MCF 10A (cell line): ENCODE measurements at regions not wholly inside any gene's neighbourhood (a gene's known extent, or its start where the extent isn't known, plus 50 kb on each side); places are given as distances from the start of the nearest gene placed in this dataset.

ENCODE experiments used
- BruUV-seq: library from RNA; stranded (reverse); fragments of 400-500 nt; replicated peaks from 2 replicates; lab custom pipeline; 2021; lab: Mats Ljungman, UMichigan
- CTCF ChIA-PET: fragments of 300-600 bp; sonication (Branson Sonifier 250); formaldehyde crosslinking; extraction: SDS; loops from one replicate; lab custom pipeline; 2021; ENCODE audit warnings: antibody characterized with exemption, inconsistent platforms; lab: Yijun Ruan, JAX
- POLR2A ChIA-PET: fragments of 300-600, 350-650 bp; sonication (Branson Sonifier 250); formaldehyde crosslinking; extraction: SDS; loops from one replicate; lab custom pipeline; 2020; ENCODE audit warnings: antibody characterized with exemption, inconsistent platforms; lab: Yijun Ruan, JAX
- DNase-seq: peaks from one replicate; pipeline ENCODE4 v3.0.0-alpha.2; 2018; ENCODE audit not compliant: unreplicated experiment
- H3K27ac Mint-ChIP-seq: one replicate; pipeline ENCODE4 v1.8.0; 2022; ENCODE audit warnings: mild to moderate bottlenecking, low read depth, mixed read lengths; ENCODE audit not compliant: unreplicated experiment
- H3K27me3 Mint-ChIP-seq: one replicate; pipeline ENCODE4 v1.8.0; 2022; ENCODE audit warnings: mixed read lengths; ENCODE audit not compliant: insufficient read depth, unreplicated experiment
- H3K36me3 Mint-ChIP-seq: one replicate; pipeline ENCODE4 v1.8.0; 2022; ENCODE audit warnings: mild to moderate bottlenecking, moderate library complexity, mixed read lengths; ENCODE audit not compliant: insufficient read depth, unreplicated experiment
- H3K4me1 Mint-ChIP-seq: one replicate; pipeline ENCODE4 v1.8.0; 2022; ENCODE audit warnings: mixed read lengths; ENCODE audit not compliant: insufficient read depth, unreplicated experiment
- H3K4me3 Mint-ChIP-seq: one replicate; pipeline ENCODE4 v1.8.0; 2022; ENCODE audit warnings: mild to moderate bottlenecking, moderate library complexity, mixed read lengths; ENCODE audit not compliant: unreplicated experiment
- H3K9me3 Mint-ChIP-seq: one replicate; pipeline ENCODE4 v1.8.0; 2022; ENCODE audit warnings: mixed read lengths; ENCODE audit not compliant: unreplicated experiment
- intact Hi-C: fragments of 100-400 bp; cut with micrococcal nuclease; formaldehyde crosslinking; loops from 2 replicates; pipeline ENCODE4 v1.14.1; 2022
- TF ChIP-seq, protein P1 (sequence below): fragments of 200-600 bp; IDR thresholded peaks from one replicate; pipeline ENCODE4 v1.8.0; 2022; ENCODE audit warnings: antibody characterized with exemption, mild to moderate bottlenecking; ENCODE audit not compliant: unreplicated experiment

DNA sequence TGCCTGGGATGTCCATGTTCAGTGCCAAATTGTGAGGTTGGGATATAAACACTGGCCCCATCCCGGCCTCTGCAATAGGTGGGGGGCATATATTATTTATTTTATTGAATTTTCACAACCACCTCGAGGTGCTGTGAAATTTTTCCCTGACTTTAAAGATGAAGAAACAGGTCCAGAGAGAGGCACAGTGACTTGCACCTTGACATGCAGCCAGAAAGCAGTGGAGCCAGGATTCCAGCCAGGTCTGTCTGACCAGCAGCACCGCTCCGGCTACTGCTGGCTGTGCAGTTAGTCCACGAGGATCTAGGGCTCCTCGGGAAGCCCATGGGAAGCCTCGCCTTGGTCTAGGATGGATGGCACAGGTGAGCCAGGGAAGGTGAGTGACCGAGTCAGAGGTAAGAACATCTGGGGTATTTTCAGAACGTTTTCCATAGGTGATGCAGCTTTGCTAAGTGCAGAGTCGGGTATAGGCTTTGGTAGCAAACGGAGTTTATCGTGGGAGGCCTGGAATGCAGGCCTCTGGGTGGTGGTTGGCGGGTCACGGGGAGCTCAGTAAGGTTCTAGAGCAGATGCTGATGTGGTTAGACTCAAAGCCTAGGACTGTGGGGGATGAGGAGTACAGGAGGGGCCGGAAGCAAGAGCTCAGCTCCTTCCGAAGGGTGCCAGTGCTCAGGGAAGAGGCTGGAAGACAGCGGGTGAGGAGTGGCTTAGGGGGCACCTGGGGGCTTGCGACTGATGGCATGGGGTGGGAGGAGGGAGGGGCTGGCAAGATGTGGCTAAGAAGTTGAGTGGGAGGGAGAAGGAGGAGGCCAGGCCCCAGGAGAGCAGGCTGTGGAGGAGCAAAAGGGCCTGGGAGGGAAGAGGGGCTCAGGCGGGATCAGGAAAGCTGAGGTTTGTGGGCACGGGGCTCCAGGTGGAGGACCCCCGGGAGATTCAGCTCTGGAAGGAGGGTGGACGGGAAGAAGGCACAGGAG is 107.7 kb upstream of the LRPAP1 start:
- no TSS peak for BruUV-seq
- no peak for DNase-seq
- ChIA-PET CTCF (no interaction called here), POLR2A (no interaction called here)
- peaks cover 51% of the 10 kb centered on the region for H3K27me3 Mint-ChIP-seq
- TF ChIP-seq, protein P1, sequence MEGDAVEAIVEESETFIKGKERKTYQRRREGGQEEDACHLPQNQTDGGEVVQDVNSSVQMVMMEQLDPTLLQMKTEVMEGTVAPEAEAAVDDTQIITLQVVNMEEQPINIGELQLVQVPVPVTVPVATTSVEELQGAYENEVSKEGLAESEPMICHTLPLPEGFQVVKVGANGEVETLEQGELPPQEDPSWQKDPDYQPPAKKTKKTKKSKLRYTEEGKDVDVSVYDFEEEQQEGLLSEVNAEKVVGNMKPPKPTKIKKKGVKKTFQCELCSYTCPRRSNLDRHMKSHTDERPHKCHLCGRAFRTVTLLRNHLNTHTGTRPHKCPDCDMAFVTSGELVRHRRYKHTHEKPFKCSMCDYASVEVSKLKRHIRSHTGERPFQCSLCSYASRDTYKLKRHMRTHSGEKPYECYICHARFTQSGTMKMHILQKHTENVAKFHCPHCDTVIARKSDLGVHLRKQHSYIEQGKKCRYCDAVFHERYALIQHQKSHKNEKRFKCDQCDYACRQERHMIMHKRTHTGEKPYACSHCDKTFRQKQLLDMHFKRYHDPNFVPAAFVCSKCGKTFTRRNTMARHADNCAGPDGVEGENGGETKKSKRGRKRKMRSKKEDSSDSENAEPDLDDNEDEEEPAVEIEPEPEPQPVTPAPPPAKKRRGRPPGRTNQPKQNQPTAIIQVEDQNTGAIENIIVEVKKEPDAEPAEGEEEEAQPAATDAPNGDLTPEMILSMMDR = no peak
- H3K9me3 Mint-ChIP-seq = peaks cover 7% of the 10 kb centered on the region
- no peak overlapping the region for H3K4me3 Mint-ChIP-seq
- no peaks in the 10 kb centered on the region for H3K36me3 Mint-ChIP-seq
- H3K27ac Mint-ChIP-seq = no peak overlapping the region
- intact Hi-C loops = no loop called here
- H3K4me1 Mint-ChIP-seq = no peaks in the 10 kb centered on the region

DNA sequence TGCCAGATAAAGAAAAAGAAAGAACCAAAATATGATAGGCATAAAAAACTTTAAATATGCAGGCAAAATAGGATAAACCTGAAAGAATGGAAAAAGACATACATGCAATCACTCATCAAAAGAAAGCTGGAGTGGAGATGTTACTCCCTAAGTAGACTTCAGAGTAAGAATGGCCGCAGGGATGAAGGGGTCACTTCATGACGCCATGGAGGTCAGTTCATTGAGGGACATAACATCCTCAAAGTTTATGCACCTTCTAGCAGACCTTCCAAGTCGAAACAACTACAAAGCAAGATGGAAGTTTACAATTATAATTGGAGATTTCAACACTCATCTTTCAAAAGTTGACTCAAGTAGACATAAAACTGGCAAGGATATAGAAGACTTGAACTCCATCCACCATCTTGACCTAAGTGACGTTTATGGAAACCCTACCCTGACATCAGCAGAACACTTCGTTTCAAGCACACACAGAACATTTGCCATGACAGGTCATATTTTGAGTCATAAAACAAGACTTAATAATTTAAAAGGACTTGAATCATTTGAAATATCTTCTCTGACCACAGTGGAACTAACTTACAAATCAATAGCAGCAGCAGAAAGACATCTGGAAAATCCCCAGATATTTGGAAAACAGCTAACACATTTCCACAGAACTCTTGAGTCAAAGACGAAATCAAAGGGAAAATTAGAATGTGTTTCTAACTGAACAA is 106.0 kb upstream of the LRPAP1 start:
- no peaks in the 10 kb centered on the region for H3K36me3 Mint-ChIP-seq
- no TSS peak for BruUV-seq

DNA sequence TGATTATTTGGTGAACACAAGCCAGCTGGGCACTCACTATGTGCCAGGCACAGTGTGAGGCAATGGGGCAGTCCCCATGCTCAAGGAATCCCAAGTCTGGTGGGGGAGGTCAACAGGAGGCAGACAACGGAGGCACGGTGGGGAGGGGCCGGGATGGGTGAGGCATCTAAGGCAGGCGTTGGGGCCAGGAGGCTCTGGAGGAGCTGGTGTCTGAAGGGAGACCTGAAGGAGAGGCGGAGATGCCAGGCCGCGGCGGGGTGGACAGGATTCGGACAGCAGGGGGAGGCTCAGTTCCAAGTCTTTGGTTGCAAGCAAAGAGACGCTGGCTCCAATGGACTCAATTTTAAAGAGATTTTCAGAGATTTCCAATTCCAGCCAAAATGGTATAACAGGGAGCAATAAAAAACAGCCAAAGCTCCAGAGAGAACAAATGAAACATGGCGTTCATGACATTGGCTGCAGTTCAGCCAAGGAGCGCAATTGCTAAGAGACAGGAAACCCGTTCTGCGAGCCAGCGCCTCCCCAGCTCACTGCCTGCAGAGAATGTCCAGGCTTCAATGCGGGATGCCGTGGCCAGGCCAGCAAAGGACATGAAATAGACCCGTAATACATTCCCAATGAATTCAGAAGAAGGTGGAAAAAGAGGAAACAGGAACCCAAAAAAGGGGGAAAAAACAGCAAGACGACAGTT is 105.2 kb upstream of the LRPAP1 start:
- H3K27me3 Mint-ChIP-seq = peaks cover 51% of the 10 kb centered on the region
- DNase-seq = no peak
- H3K9me3 Mint-ChIP-seq = peaks cover 11% of the 10 kb centered on the region
- ChIA-PET POLR2A (no interaction called here), CTCF (interaction anchor here (0.5 kb wide), 1 partner anchor 882 kb away, joined by 3 read pairs; no protein-coding TSS in a partner anchor)
- no peak overlapping the region for H3K4me3 Mint-ChIP-seq
- no TSS peak for BruUV-seq
- H3K4me1 Mint-ChIP-seq = no peaks in the 10 kb centered on the region
- intact Hi-C loops = no loop called here
- H3K36me3 Mint-ChIP-seq = no peaks in the 10 kb centered on the region
- TF ChIP-seq, protein P1 = no peak
- no peak overlapping the region for H3K27ac Mint-ChIP-seq

More for the DNA sequence above, 106.0 kb upstream of the LRPAP1 start:
- Mint-ChIP-seq H3K4me1 (no peaks in the 10 kb centered on the region), H3K9me3 (peaks cover 7% of the 10 kb centered on the region), H3K27ac (no peak overlapping the region), H3K27me3 (peaks cover 51% of the 10 kb centered on the region), H3K4me3 (no peak overlapping the region)
- ChIA-PET POLR2A (no interaction called here), CTCF (interaction anchor here (0.6 kb wide), 1 partner anchor 33 kb away, joined by 3 read pairs; no protein-coding TSS in a partner anchor)
- DNase-seq = no peak
- TF ChIP-seq, protein P1 = no peak
- intact Hi-C loops = no loop called here
